ENCODE measurements at regions not wholly inside any gene's neighbourhood (a gene's known extent, or its start where the extent isn't known, plus 50 kb on each side); places are given as distances from the start of the nearest gene placed in this dataset.

DNA sequence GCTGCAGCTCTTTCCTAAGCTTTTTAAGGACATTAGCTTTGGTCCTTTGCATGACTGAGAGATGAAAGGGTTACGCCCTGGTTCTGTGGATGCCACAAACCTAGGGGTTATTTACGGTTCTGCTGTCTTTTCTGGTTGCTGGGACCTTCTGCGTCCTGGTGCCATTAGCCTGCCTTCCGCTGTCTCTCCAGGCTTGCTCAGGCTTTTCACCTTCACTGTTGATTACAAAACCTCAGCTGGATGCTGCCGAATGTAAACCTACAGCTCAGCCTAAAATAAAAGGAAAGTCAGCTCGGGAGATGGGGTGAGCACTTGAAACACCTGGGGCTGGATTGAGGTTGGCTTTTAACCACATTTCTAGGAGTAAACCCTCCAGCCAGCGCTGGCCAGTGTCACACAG, 130.9 kb upstream of the ARHGAP28 start:
- no peaks in the 10 kb centered on the region for H3K27me3 ChIP-seq (ENCODE audit: low read length)
- H3K9me2 ChIP-seq (replicated peaks; ENCODE audit: insufficient read depth, low read length): no peaks in the 10 kb centered on the region
- no peaks in the 10 kb centered on the region for H3K9me3 ChIP-seq (ENCODE audit: insufficient read depth, low read length)
- no peak overlapping the region for H2AFZ ChIP-seq (ENCODE audit: low read depth, low read length, severe bottlenecking)
- H3K4me2 ChIP-seq (ENCODE audit: low read depth, low read length, poor library complexity, severe bottlenecking): no peak overlapping the region
- no peak overlapping the region for H3K27ac ChIP-seq (ENCODE audit: low read depth, low read length)
- H3K9ac ChIP-seq (ENCODE audit: low read length): no peak overlapping the region
- no peak overlapping the region for H3K4me3 ChIP-seq (ENCODE audit: insufficient read depth, low read length, poor library complexity, severe bottlenecking)
- TF ChIP-seq EZH2phosphoT487 (conservative IDR thresholded peaks at IDR 0.05; ENCODE audit: low read length): no peak
- TF ChIP-seq, protein P1, sequence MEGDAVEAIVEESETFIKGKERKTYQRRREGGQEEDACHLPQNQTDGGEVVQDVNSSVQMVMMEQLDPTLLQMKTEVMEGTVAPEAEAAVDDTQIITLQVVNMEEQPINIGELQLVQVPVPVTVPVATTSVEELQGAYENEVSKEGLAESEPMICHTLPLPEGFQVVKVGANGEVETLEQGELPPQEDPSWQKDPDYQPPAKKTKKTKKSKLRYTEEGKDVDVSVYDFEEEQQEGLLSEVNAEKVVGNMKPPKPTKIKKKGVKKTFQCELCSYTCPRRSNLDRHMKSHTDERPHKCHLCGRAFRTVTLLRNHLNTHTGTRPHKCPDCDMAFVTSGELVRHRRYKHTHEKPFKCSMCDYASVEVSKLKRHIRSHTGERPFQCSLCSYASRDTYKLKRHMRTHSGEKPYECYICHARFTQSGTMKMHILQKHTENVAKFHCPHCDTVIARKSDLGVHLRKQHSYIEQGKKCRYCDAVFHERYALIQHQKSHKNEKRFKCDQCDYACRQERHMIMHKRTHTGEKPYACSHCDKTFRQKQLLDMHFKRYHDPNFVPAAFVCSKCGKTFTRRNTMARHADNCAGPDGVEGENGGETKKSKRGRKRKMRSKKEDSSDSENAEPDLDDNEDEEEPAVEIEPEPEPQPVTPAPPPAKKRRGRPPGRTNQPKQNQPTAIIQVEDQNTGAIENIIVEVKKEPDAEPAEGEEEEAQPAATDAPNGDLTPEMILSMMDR (IDR thresholded peaks at IDR 0.05; ENCODE audit: insufficient read depth, low read length, poor library complexity, severe bottlenecking): no peak
- H4K20me1 ChIP-seq (ENCODE audit: low read depth, low read length): no peaks in the 10 kb centered on the region
- no peaks in the 10 kb centered on the region for H3F3A ChIP-seq (ENCODE audit: insufficient read depth)
- no peaks in the 10 kb centered on the region for H3K79me2 ChIP-seq (ENCODE audit: insufficient read depth, low read length)
- H3K36me3 ChIP-seq (ENCODE audit: low read length): no peaks in the 10 kb centered on the region

DNA sequence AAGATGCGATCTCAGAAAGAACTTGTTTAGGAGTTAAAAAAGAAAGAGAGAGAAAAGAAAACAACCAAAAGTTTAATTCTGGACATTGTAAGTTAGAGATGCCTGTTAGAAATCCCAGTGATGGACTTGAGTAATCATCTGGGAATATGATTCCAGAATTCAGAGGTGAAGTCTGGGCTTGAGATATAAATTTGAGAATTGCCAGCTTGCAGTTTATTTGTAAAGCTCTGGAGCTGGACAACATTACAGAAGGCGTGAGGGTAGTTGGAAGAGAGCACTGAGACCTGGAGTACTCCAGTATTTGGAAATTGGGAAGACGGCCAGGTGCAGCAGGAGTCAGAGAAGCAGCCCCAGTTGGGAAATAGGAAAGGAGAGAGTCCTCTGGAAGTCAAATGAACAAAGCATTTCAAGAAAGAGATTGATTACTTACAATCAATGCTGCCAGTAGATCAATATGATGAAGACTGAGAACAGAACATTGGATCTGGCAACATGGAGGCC, 128.8 kb upstream of the ARHGAP28 start:
- H3F3A ChIP-seq (ENCODE audit: insufficient read depth): no peaks in the 10 kb centered on the region
- H3K4me2 ChIP-seq (ENCODE audit: low read depth, low read length, poor library complexity, severe bottlenecking): no peak overlapping the region
- H2AFZ ChIP-seq (ENCODE audit: low read depth, low read length, severe bottlenecking): no peak overlapping the region
- no peaks in the 10 kb centered on the region for H4K20me1 ChIP-seq (ENCODE audit: low read depth, low read length)
- no peaks in the 10 kb centered on the region for H3K9me3 ChIP-seq (ENCODE audit: insufficient read depth, low read length)
- H3K4me3 ChIP-seq (ENCODE audit: insufficient read depth, low read length, poor library complexity, severe bottlenecking): no peak overlapping the region
- H3K79me2 ChIP-seq (ENCODE audit: insufficient read depth, low read length): no peaks in the 10 kb centered on the region
- no peaks in the 10 kb centered on the region for H3K36me3 ChIP-seq (ENCODE audit: low read length)
- H3K27me3 ChIP-seq (ENCODE audit: low read length): no peaks in the 10 kb centered on the region
- no peak overlapping the region for H3K9ac ChIP-seq (ENCODE audit: low read length)
- H3K9me2 ChIP-seq (replicated peaks; ENCODE audit: insufficient read depth, low read length): no peaks in the 10 kb centered on the region
- H3K27ac ChIP-seq (ENCODE audit: low read depth, low read length): no peak overlapping the region
- TF ChIP-seq, protein P1 (IDR thresholded peaks at IDR 0.05; ENCODE audit: insufficient read depth, low read length, poor library complexity, severe bottlenecking): no peak
- no peak for TF ChIP-seq EZH2phosphoT487 (conservative IDR thresholded peaks at IDR 0.05; ENCODE audit: low read length)

DNA sequence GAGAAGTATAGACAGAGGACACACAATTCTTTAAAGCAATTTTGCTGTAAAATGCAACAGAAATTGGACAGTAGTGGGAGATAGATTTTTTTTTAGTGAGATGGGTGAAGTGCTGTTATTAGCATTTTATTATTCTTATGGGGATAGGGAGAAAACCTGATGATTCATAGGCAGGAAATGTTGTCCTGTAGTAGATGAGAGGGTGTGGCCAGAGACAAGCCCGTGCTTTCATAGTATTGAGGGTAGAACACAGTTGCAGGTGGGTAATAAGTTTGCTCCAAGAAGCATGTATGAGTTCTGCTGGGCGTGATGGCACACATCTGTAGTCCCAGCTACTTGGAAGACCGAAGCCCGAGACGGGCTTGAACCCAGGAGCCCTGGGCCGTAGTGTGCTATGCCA, 128.3 kb upstream of the ARHGAP28 start:
- no peaks in the 10 kb centered on the region for H4K20me1 ChIP-seq (ENCODE audit: low read depth, low read length)
- no peak overlapping the region for H3K4me2 ChIP-seq (ENCODE audit: low read depth, low read length, poor library complexity, severe bottlenecking)
- H3K9me2 ChIP-seq (replicated peaks; ENCODE audit: insufficient read depth, low read length): no peaks in the 10 kb centered on the region
- no peak overlapping the region for H3K27ac ChIP-seq (ENCODE audit: low read depth, low read length)
- H3K79me2 ChIP-seq (ENCODE audit: insufficient read depth, low read length): no peaks in the 10 kb centered on the region
- no peak for TF ChIP-seq EZH2phosphoT487 (conservative IDR thresholded peaks at IDR 0.05; ENCODE audit: low read length)
- TF ChIP-seq, protein P1 (IDR thresholded peaks at IDR 0.05; ENCODE audit: insufficient read depth, low read length, poor library complexity, severe bottlenecking): no peak
- H3K27me3 ChIP-seq (ENCODE audit: low read length): no peaks in the 10 kb centered on the region
- no peak overlapping the region for H3K4me3 ChIP-seq (ENCODE audit: insufficient read depth, low read length, poor library complexity, severe bottlenecking)
- no peaks in the 10 kb centered on the region for H3K36me3 ChIP-seq (ENCODE audit: low read length)
- H3K9ac ChIP-seq (ENCODE audit: low read length): no peak overlapping the region
- H3K9me3 ChIP-seq (ENCODE audit: insufficient read depth, low read length): no peaks in the 10 kb centered on the region
- no peaks in the 10 kb centered on the region for H3F3A ChIP-seq (ENCODE audit: insufficient read depth)
- H2AFZ ChIP-seq (ENCODE audit: low read depth, low read length, severe bottlenecking): no peak overlapping the region

Data from SU-DHL-6 (cell line).